GM21786 (cell line): ENCODE measurements at regions not wholly inside any gene's neighbourhood (a gene's known extent, or its start where the extent isn't known, plus 50 kb on each side); places are given as distances from the start of the nearest gene placed in this dataset.

ENCODE experiments used
- ATAC-seq: cut with Tn5 transposase; IDR thresholded peaks from one replicate; pipeline ENCODE4 v1.9.1; 2021; ENCODE audit not compliant: unreplicated experiment

GRCh38 chr21:15151385-15152103, 86.7 kb upstream of the NRIP1 start:
- ATAC-seq, result no peak

- ATAC-seq, result no peak
Observed at GRCh38 chr21:15152591-15152990, 87.8 kb upstream of the NRIP1 start.

- ATAC-seq, result peak; percentile 68
Observed at GRCh38 chr21:15159382-15160020, 94.7 kb upstream of the NRIP1 start.

- no peak for ATAC-seq
Observed at GRCh38 chr21:15160136-15160535, 95.3 kb upstream of the NRIP1 start.

GRCh38 chr21:15162921-15163320, 98.1 kb upstream of the NRIP1 start:
- ATAC-seq, result no peak

GRCh38 chr21:15164273-15164672, 99.5 kb upstream of the NRIP1 start:
- no peak for ATAC-seq

- ATAC-seq, result no peak
Observed at GRCh38 chr21:15164678-15165303, 100.0 kb upstream of the NRIP1 start.

GRCh38 chr21:15170614-15171013, 105.8 kb upstream of the NRIP1 start:
- no peak for ATAC-seq

- ATAC-seq, result no peak
Observed at GRCh38 chr21:15171546-15171945, 106.7 kb upstream of the NRIP1 start.

GRCh38 chr21:15172963-15173362, 108.2 kb upstream of the NRIP1 start:
- no peak for ATAC-seq

GRCh38 chr21:15174923-15175322, 110.1 kb upstream of the NRIP1 start:
- no peak for ATAC-seq

- ATAC-seq, result no peak
Observed at GRCh38 chr21:15182731-15183130, 117.9 kb upstream of the NRIP1 start.

GRCh38 chr21:15183813-15184257, 119.0 kb upstream of the NRIP1 start:
- ATAC-seq, result no peak

GRCh38 chr21:15190412-15190811, 125.6 kb upstream of the NRIP1 start:
- ATAC-seq, result no peak

- ATAC-seq, result no peak
Observed at GRCh38 chr21:15190837-15191236, 126.0 kb upstream of the NRIP1 start.

GRCh38 chr21:15191342-15191741, 126.5 kb upstream of the NRIP1 start:
- ATAC-seq, result no peak

GRCh38 chr21:15192243-15192642, 127.4 kb upstream of the NRIP1 start:
- ATAC-seq, result no peak

- no peak for ATAC-seq
Observed at GRCh38 chr21:15193937-15194336, 129.1 kb upstream of the NRIP1 start.

- ATAC-seq, result no peak
Observed at GRCh38 chr21:15195104-15195503, 130.3 kb upstream of the NRIP1 start.

- no peak for ATAC-seq
Observed at GRCh38 chr21:15195768-15196167, 131.0 kb upstream of the NRIP1 start.

GRCh38 chr21:15197696-15198095, 132.9 kb upstream of the NRIP1 start:
- ATAC-seq, result no peak
